ENCODE measurements at regions not wholly inside any gene's neighbourhood (a gene's known extent, or its start where the extent isn't known, plus 50 kb on each side); places are given as distances from the start of the nearest gene placed in this dataset.

DNA sequence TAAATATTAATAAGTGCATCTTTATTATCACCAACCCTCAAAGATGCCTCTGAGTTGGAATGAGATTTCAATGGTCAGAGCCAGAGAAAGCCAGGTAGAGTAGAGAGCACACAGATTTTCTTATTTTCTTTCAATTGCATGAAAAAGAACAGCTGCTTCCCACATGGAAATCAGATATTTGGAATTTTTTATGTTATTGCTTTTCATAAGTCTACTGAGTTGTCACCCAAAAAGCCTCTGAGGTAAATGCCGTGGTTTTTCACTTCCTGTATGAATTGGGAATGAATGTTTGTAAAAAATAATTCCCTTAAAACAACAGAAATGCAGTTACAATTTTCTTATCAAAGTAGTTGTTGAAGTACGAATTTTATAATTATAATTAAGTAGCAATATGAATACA, 563.1 kb downstream of the RFPL4B start:
- TF ChIP-seq, protein P1, sequence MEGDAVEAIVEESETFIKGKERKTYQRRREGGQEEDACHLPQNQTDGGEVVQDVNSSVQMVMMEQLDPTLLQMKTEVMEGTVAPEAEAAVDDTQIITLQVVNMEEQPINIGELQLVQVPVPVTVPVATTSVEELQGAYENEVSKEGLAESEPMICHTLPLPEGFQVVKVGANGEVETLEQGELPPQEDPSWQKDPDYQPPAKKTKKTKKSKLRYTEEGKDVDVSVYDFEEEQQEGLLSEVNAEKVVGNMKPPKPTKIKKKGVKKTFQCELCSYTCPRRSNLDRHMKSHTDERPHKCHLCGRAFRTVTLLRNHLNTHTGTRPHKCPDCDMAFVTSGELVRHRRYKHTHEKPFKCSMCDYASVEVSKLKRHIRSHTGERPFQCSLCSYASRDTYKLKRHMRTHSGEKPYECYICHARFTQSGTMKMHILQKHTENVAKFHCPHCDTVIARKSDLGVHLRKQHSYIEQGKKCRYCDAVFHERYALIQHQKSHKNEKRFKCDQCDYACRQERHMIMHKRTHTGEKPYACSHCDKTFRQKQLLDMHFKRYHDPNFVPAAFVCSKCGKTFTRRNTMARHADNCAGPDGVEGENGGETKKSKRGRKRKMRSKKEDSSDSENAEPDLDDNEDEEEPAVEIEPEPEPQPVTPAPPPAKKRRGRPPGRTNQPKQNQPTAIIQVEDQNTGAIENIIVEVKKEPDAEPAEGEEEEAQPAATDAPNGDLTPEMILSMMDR (conservative IDR thresholded peaks at IDR 0.05) = no peak
- no peak for TF ChIP-seq ZFX (IDR thresholded peaks at IDR 0.05)

All from C4-2B (cell line).